K562 (cell line): ENCODE measurements at regions not wholly inside any gene's neighbourhood (a gene's known extent, or its start where the extent isn't known, plus 50 kb on each side); places are given as distances from the start of the nearest gene placed in this dataset.

Experiments used
- BCLAF1 ChIP-seq, 2 experiments: fragments of 450-650 bp in 1 of 2; IDR thresholded peaks; 2 replicates each; pipeline ENCODE4 v1.6.1; 2011 to 2017; ENCODE audit warnings: low read depth in 2 of 2, antibody characterized with exemption in 1 of 2, borderline replicate concordance in 1 of 2, low read length in 1 of 2, mild to moderate bottlenecking in 1 of 2, mixed read lengths in 1 of 2; ENCODE audit not compliant: control insufficient read depth in 1 of 2
- CBFA2T3 ChIP-seq: fragments of 450-650 bp; IDR thresholded peaks from 2 replicates; pipeline ENCODE4 v1.6.1; 2017
- ELF4 ChIP-seq: fragments of 450-650 bp; formaldehyde crosslinking; IDR thresholded peaks from 2 replicates; pipeline ENCODE4 v1.4.0; 2022; ENCODE audit warnings: missing genetic modification characterization
- ETV6 ChIP-seq, 3 experiments: fragments of 150-350 bp in 1 of 3; sonication (generic) in 1 of 3; formaldehyde crosslinking in 1 of 3; IDR thresholded peaks; 2 replicates each; pipeline versions ENCODE4 v1.6.1 to v1.8.0; 2014 to 2022; ENCODE audit warnings: borderline replicate concordance in 2 of 3, low read depth in 2 of 3, antibody characterized with exemption in 1 of 3, low read length in 1 of 3, mild to moderate bottlenecking in 1 of 3, missing genetic modification reagents in 1 of 3
- FOXK1 ChIP-seq: sonication (generic); formaldehyde crosslinking; IDR thresholded peaks from 2 replicates; pipeline ENCODE4 v1.8.0; 2022; ENCODE audit warnings: missing genetic modification reagents, mild to moderate bottlenecking, borderline replicate concordance
- HDAC3 ChIP-seq: fragments of 450-650 bp; IDR thresholded peaks from 2 replicates; pipeline ENCODE4 v1.6.1; 2018; ENCODE audit warnings: borderline replicate concordance, mild to moderate bottlenecking, moderate library complexity; ENCODE audit not compliant: partially characterized antibody
- KDM1A ChIP-seq, 2 experiments: fragments of 450-650 bp; IDR thresholded peaks; 2 replicates each; pipeline ENCODE4 v1.6.1; 2016; ENCODE audit warnings: mild to moderate bottlenecking in 2 of 2
- MBD1 ChIP-seq: fragments of 250-450 bp; sonication (Bioruptor Pico); IDR thresholded peaks from 2 replicates; pipeline ENCODE4 v1.8.0; 2022; ENCODE audit warnings: inconsistent platforms
- MYC ChIP-seq, 2 experiments: fragments of 250-450 bp in 1 of 2; sonication (Bioruptor Pico) in 1 of 2; IDR thresholded peaks; 2 replicates each; pipeline versions ENCODE4 v1.5.1 to v1.6.1; 2012 to 2021; ENCODE audit warnings: low read depth in 2 of 2, borderline replicate concordance in 1 of 2, improper control_type of control experiment in 1 of 2, low read length in 1 of 2, mild to moderate bottlenecking in 1 of 2, moderate library complexity in 1 of 2
- NR2C1 ChIP-seq, 2 experiments: fragments of 450-650 bp; IDR thresholded peaks; 2 replicates each; pipeline ENCODE4 v1.6.1; 2017; ENCODE audit warnings: mild to moderate bottlenecking in 2 of 2, antibody characterized with exemption in 1 of 2, inconsistent platforms in 1 of 2, missing compliant biosample characterization in 1 of 2, missing genetic modification characterization in 1 of 2
- STAT5B ChIP-seq: fragments of 250-450 bp; sonication (Bioruptor Pico); IDR thresholded peaks from 2 replicates; pipeline ENCODE4 v1.8.0; 2021; ENCODE audit warnings: mild to moderate bottlenecking, inconsistent platforms
- ZNF133 ChIP-seq: fragments of 250-450 bp; sonication (Bioruptor Pico); IDR thresholded peaks from 2 replicates; pipeline ENCODE4 v1.4.0; 2020; ENCODE audit warnings: mild to moderate bottlenecking
- ZNF57 ChIP-seq: fragments of 450-650 bp; formaldehyde crosslinking; IDR thresholded peaks from 2 replicates; pipeline ENCODE4 v1.4.0; 2020; ENCODE audit warnings: mild to moderate bottlenecking, moderate library complexity
- ZNF609 ChIP-seq: sonication (generic); formaldehyde crosslinking; IDR thresholded peaks from 2 replicates; pipeline ENCODE4 v1.8.1; 2023; ENCODE audit warnings: missing genetic modification reagents, mild to moderate bottlenecking, borderline replicate concordance
- ZNF695 ChIP-seq: fragments of 450-650 bp; formaldehyde crosslinking; IDR thresholded peaks from 2 replicates; pipeline ENCODE4 v1.4.0; 2020; ENCODE audit warnings: mild to moderate bottlenecking, moderate library complexity
- TF ChIP-seq, protein P1 (sequence below): IDR thresholded peaks from 2 replicates; pipeline ENCODE4 v1.6.1; 2016; ENCODE audit warnings: missing genetic modification characterization, missing compliant biosample characterization

- TF ChIP-seq FOXK1 (CRISPR knock-in tag) (no peak), ZNF609 (CRISPR knock-in tag) (no peak), ZNF57 (CRISPR knock-in tag) (no peak), ZNF133 (CRISPR knock-in tag) (no peak), KDM1A (IDR thresholded peaks at IDR 0.05) (no peak), CBFA2T3 (peak; percentile 48), MYC (IDR thresholded peaks at IDR 0.05; ENCODE audit: low read depth, low read length) (no peak), MYC (CRISPR knock-in tag; IDR thresholded peaks at IDR 0.05; ENCODE audit: borderline replicate concordance, low read depth) (no peak), MBD1 (CRISPR knock-in tag) (no peak), ELF4 (CRISPR knock-in tag) (no peak), BCLAF1 (IDR thresholded peaks at IDR 0.05; ENCODE audit: borderline replicate concordance in 1 of 2, control insufficient read depth in 1 of 2, low read depth in 2 of 2, low read length in 1 of 2) (no peak), ZNF695 (no peak), ETV6 (IDR thresholded peaks at IDR 0.05; ENCODE audit: borderline replicate concordance in 1 of 2, low read depth in 2 of 2, low read length in 1 of 2) (no peak), ETV6 (CRISPR knock-in tag; IDR thresholded peaks at IDR 0.05; ENCODE audit: borderline replicate concordance) (no peak), STAT5B (CRISPR knock-in tag) (no peak), NR2C1 (IDR thresholded peaks at IDR 0.05) (no peak), NR2C1 (tag; IDR thresholded peaks at IDR 0.05) (no peak), HDAC3 (no peak)
- TF ChIP-seq, protein P1, sequence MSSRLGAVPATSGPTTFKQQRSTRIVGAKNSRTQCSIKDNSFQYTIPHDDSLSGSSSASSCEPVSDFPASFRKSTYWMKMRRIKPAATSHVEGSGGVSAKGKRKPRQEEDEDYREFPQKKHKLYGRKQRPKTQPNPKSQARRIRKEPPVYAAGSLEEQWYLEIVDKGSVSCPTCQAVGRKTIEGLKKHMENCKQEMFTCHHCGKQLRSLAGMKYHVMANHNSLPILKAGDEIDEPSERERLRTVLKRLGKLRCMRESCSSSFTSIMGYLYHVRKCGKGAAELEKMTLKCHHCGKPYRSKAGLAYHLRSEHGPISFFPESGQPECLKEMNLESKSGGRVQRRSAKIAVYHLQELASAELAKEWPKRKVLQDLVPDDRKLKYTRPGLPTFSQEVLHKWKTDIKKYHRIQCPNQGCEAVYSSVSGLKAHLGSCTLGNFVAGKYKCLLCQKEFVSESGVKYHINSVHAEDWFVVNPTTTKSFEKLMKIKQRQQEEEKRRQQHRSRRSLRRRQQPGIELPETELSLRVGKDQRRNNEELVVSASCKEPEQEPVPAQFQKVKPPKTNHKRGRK (tag) = no peak
These were observed 241.7 kb downstream of the TMEM26 start (continued) for GRCh38 chr10:61211468-61211867.
